HUES48 (cell line): ENCODE measurements at regions not wholly inside any gene's neighbourhood (a gene's known extent, or its start where the extent isn't known, plus 50 kb on each side); places are given as distances from the start of the nearest gene placed in this dataset.

Experiments used
- H3K27ac ChIP-seq: one replicate; pipeline ENCODE4 v1.7.0; 2013; ENCODE audit warnings: low read depth, low read length, inconsistent platforms
- H3K27me3 ChIP-seq: 2 replicates; pipeline ENCODE4 v1.6.1; 2013; ENCODE audit warnings: mild to moderate bottlenecking, low read length; ENCODE audit not compliant: control insufficient read depth, insufficient read depth
- H3K36me3 ChIP-seq: 2 replicates; pipeline ENCODE4 v1.6.1; 2013; ENCODE audit warnings: low read length; ENCODE audit not compliant: control insufficient read depth, insufficient read depth
- H3K4me1 ChIP-seq: 2 replicates; pipeline ENCODE4 v1.6.1; 2013; ENCODE audit warnings: mild to moderate bottlenecking, low read length; ENCODE audit not compliant: control insufficient read depth, insufficient read depth
- H3K4me3 ChIP-seq: 2 replicates; pipeline ENCODE4 v1.5.1; 2013; ENCODE audit warnings: mild to moderate bottlenecking, low read depth, low read length
- H3K9ac ChIP-seq: 2 replicates; pipeline ENCODE4 v1.6.1; 2013; ENCODE audit warnings: mild to moderate bottlenecking, low read depth, low read length, moderate library complexity
- H3K9me3 ChIP-seq: 2 replicates; pipeline ENCODE4 v1.6.1; 2013; ENCODE audit warnings: low read length; ENCODE audit not compliant: control insufficient read depth, insufficient read depth

GRCh38 chr7:25279705-25280104 lies 51.4 kb upstream of the NPVF start:
- Histone ChIP-seq H3K27ac (no peak overlapping the region), H3K4me1 (no peaks in the 10 kb centered on the region), H3K9ac (no peak overlapping the region), H3K4me3 (no peak overlapping the region), H3K9me3 (no peaks in the 10 kb centered on the region), H3K36me3 (no peaks in the 10 kb centered on the region), H3K27me3 (no peaks in the 10 kb centered on the region)

- H3K9me3 ChIP-seq, result no peaks in the 10 kb centered on the region
- no peak overlapping the region for H3K27ac ChIP-seq
- H3K27me3 ChIP-seq, result no peaks in the 10 kb centered on the region
- H3K9ac ChIP-seq, result no peak overlapping the region
- no peaks in the 10 kb centered on the region for H3K4me1 ChIP-seq
- H3K4me3 ChIP-seq, result no peak overlapping the region
- no peaks in the 10 kb centered on the region for H3K36me3 ChIP-seq
These were observed 51.9 kb upstream of the NPVF start for GRCh38 chr7:25280181-25280580.

GRCh38 chr7:25282194-25282593 lies 53.9 kb upstream of the NPVF start:
- Histone ChIP-seq H3K27me3 (no peaks in the 10 kb centered on the region), H3K4me3 (no peak overlapping the region), H3K27ac (no peak overlapping the region), H3K4me1 (no peaks in the 10 kb centered on the region), H3K9ac (no peak overlapping the region), H3K9me3 (no peaks in the 10 kb centered on the region), H3K36me3 (no peaks in the 10 kb centered on the region)

- no peak overlapping the region for H3K4me3 ChIP-seq
- H3K9ac ChIP-seq, result no peak overlapping the region
- H3K27me3 ChIP-seq, result no peaks in the 10 kb centered on the region
- no peaks in the 10 kb centered on the region for H3K4me1 ChIP-seq
- H3K36me3 ChIP-seq, result no peaks in the 10 kb centered on the region
- H3K9me3 ChIP-seq, result no peaks in the 10 kb centered on the region
- H3K27ac ChIP-seq, result no peak overlapping the region
These were observed 58.5 kb upstream of the NPVF start for GRCh38 chr7:25286756-25287155.

- Histone ChIP-seq H3K36me3 (no peaks in the 10 kb centered on the region), H3K9me3 (no peaks in the 10 kb centered on the region), H3K9ac (no peak overlapping the region), H3K27me3 (no peaks in the 10 kb centered on the region), H3K4me3 (no peak overlapping the region), H3K27ac (no peak overlapping the region), H3K4me1 (no peaks in the 10 kb centered on the region)
These were observed 59.0 kb upstream of the NPVF start for GRCh38 chr7:25287291-25287690.

GRCh38 chr7:25288556-25289307 lies 60.4 kb upstream of the NPVF start:
- Histone ChIP-seq H3K9me3 (no peaks in the 10 kb centered on the region), H3K4me1 (no peaks in the 10 kb centered on the region), H3K36me3 (no peaks in the 10 kb centered on the region), H3K27ac (no peak overlapping the region), H3K27me3 (no peaks in the 10 kb centered on the region), H3K4me3 (no peak overlapping the region), H3K9ac (no peak overlapping the region)

GRCh38 chr7:25289518-25289917 lies 61.2 kb upstream of the NPVF start:
- Histone ChIP-seq H3K9ac (no peak overlapping the region), H3K27me3 (no peaks in the 10 kb centered on the region), H3K9me3 (no peaks in the 10 kb centered on the region), H3K27ac (no peak overlapping the region), H3K4me3 (no peak overlapping the region), H3K4me1 (no peaks in the 10 kb centered on the region), H3K36me3 (no peaks in the 10 kb centered on the region)

GRCh38 chr7:25294624-25295023 lies 66.3 kb upstream of the NPVF start:
- no peak overlapping the region for H3K27ac ChIP-seq
- H3K4me1 ChIP-seq, result peaks cover 14% of the 10 kb centered on the region
- no peak overlapping the region for H3K4me3 ChIP-seq
- H3K9me3 ChIP-seq, result no peaks in the 10 kb centered on the region
- no peaks in the 10 kb centered on the region for H3K27me3 ChIP-seq
- no peaks in the 10 kb centered on the region for H3K36me3 ChIP-seq
- no peak overlapping the region for H3K9ac ChIP-seq

- no peaks in the 10 kb centered on the region for H3K27me3 ChIP-seq
These were observed 67.1 kb upstream of the NPVF start for GRCh38 chr7:25295387-25295786.

GRCh38 chr7:25296086-25296485 lies 67.8 kb upstream of the NPVF start:
- H3K4me3 ChIP-seq, result no peak overlapping the region
- H3K27me3 ChIP-seq, result no peaks in the 10 kb centered on the region

More at GRCh38 chr7:25295387-25295786, 67.1 kb upstream of the NPVF start:
- Histone ChIP-seq H3K9me3 (no peaks in the 10 kb centered on the region), H3K4me1 (peaks cover 14% of the 10 kb centered on the region), H3K4me3 (no peak overlapping the region), H3K9ac (no peak overlapping the region), H3K27ac (no peak overlapping the region), H3K36me3 (no peaks in the 10 kb centered on the region)

GRCh38 chr7:25297278-25297677 lies 69.0 kb upstream of the NPVF start:
- H3K4me1 ChIP-seq, result peaks cover 14% of the 10 kb centered on the region
- H3K9me3 ChIP-seq, result no peaks in the 10 kb centered on the region
- no peaks in the 10 kb centered on the region for H3K27me3 ChIP-seq
- H3K27ac ChIP-seq, result no peak overlapping the region
- H3K9ac ChIP-seq, result no peak overlapping the region
- no peaks in the 10 kb centered on the region for H3K36me3 ChIP-seq
- H3K4me3 ChIP-seq, result no peak overlapping the region

More at GRCh38 chr7:25296086-25296485, 67.8 kb upstream of the NPVF start:
- H3K27ac ChIP-seq, result no peak overlapping the region
- no peaks in the 10 kb centered on the region for H3K9me3 ChIP-seq
- H3K4me1 ChIP-seq, result peaks cover 14% of the 10 kb centered on the region
- H3K9ac ChIP-seq, result no peak overlapping the region
- H3K36me3 ChIP-seq, result no peaks in the 10 kb centered on the region
